Dedifferentiated amniotic fluid mesenchymal stem cell (primary cell): ENCODE measurements at regions not wholly inside any gene's neighbourhood (a gene's known extent, or its start where the extent isn't known, plus 50 kb on each side); places are given as distances from the start of the nearest gene placed in this dataset.

ENCODE experiments used
- DNase-seq: peaks from one replicate; pipeline ENCODE4 v3.0.0-alpha.2; 2016; ENCODE audit errors: extremely low spot score

- DNase-seq: no peak
Observed at GRCh38 chr3:66851894-66852613, 146.1 kb upstream of the KBTBD8 start.

- DNase-seq: no peak
Observed at GRCh38 chr3:66854601-66855151, 143.4 kb upstream of the KBTBD8 start.

GRCh38 chr3:66856533-66856932, 141.6 kb upstream of the KBTBD8 start:
- DNase-seq: no peak

- DNase-seq: no peak
Observed at GRCh38 chr3:66858656-66859381, 139.3 kb upstream of the KBTBD8 start.

GRCh38 chr3:66860771-66861170, 137.3 kb upstream of the KBTBD8 start:
- no peak for DNase-seq

- no peak for DNase-seq
Observed at GRCh38 chr3:66863205-66864111, 134.6 kb upstream of the KBTBD8 start.

- no peak for DNase-seq
Observed at GRCh38 chr3:66884659-66885058, 113.4 kb upstream of the KBTBD8 start.

GRCh38 chr3:66885326-66886000, 112.6 kb upstream of the KBTBD8 start:
- DNase-seq: no peak

GRCh38 chr3:66889750-66890494, 108.2 kb upstream of the KBTBD8 start:
- DNase-seq: no peak

GRCh38 chr3:66898155-66898554, 100.0 kb upstream of the KBTBD8 start:
- DNase-seq: no peak

- no peak for DNase-seq
Observed at GRCh38 chr3:66904336-66904735, 93.8 kb upstream of the KBTBD8 start.

- peak; percentile 32 for DNase-seq
Observed at GRCh38 chr3:66904831-66905493, 93.1 kb upstream of the KBTBD8 start.

- no peak for DNase-seq
Observed at GRCh38 chr3:66907136-66907535, 91.0 kb upstream of the KBTBD8 start.

- DNase-seq: no peak
Observed at GRCh38 chr3:66910266-66911055, 87.6 kb upstream of the KBTBD8 start.

GRCh38 chr3:66912306-66912705, 85.8 kb upstream of the KBTBD8 start:
- DNase-seq: no peak

GRCh38 chr3:66922058-66922457, 76.0 kb upstream of the KBTBD8 start:
- DNase-seq: no peak

GRCh38 chr3:66923969-66924368, 74.1 kb upstream of the KBTBD8 start:
- DNase-seq: no peak

- no peak for DNase-seq
Observed at GRCh38 chr3:66928252-66928651, 69.9 kb upstream of the KBTBD8 start.

- DNase-seq: no peak
Observed at GRCh38 chr3:66931291-66931690, 66.8 kb upstream of the KBTBD8 start.
